ENCODE measurements at regions not wholly inside any gene's neighbourhood (a gene's known extent, or its start where the extent isn't known, plus 50 kb on each side); places are given as distances from the start of the nearest gene placed in this dataset.

DNA sequence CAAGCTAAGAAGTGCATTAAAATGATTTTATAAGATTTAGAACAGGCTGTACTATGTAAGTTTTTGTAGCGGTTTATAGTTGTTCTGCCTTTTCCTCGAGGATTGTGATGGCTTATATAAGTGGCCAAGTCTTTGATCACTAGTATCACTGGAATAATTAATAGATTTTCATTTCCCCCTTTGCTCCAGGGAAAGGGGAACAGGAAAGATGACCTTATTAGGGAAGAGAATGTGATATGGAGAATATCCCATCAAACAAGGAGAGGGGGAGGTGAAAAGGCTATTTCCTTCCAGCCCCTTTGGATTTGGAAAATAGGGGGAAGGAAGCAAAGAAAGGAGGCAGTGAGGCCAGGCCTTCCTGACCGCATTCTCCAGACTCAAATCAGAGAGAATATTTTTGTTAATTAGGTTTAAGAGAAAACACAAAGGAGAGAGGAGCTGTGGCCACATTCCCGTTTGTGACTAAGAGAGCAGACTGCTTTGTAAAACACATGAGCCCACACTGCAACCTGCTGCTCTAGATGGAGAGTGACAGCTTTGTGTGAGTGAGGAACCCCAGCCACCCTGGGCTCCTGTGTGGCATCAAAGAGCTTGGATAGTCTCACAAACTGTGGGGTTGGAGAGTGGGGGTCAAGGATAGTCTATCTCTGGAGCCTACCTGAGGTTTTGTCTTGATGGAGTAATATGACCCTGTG is 359.5 kb downstream of the DTWD2 start:
- TF ChIP-seq, protein P1, sequence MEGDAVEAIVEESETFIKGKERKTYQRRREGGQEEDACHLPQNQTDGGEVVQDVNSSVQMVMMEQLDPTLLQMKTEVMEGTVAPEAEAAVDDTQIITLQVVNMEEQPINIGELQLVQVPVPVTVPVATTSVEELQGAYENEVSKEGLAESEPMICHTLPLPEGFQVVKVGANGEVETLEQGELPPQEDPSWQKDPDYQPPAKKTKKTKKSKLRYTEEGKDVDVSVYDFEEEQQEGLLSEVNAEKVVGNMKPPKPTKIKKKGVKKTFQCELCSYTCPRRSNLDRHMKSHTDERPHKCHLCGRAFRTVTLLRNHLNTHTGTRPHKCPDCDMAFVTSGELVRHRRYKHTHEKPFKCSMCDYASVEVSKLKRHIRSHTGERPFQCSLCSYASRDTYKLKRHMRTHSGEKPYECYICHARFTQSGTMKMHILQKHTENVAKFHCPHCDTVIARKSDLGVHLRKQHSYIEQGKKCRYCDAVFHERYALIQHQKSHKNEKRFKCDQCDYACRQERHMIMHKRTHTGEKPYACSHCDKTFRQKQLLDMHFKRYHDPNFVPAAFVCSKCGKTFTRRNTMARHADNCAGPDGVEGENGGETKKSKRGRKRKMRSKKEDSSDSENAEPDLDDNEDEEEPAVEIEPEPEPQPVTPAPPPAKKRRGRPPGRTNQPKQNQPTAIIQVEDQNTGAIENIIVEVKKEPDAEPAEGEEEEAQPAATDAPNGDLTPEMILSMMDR (conservative IDR thresholded peaks at IDR 0.05) = no peak
- TF ChIP-seq EZH2 (IDR thresholded peaks at IDR 0.05; ENCODE audit: low read depth) = no peak
